ENCODE measurements at regions not wholly inside any gene's neighbourhood (a gene's known extent, or its start where the extent isn't known, plus 50 kb on each side); places are given as distances from the start of the nearest gene placed in this dataset.

GRCh38 chr2:133624551-133624950, 56.3 kb upstream of the NCKAP5 start:
- no peak for TF ChIP-seq CTCF (IDR thresholded peaks at IDR 0.05; ENCODE audit: low read length, missing control alignments)
- DNase-seq (ENCODE audit: low read depth): no peak
- no peak overlapping the region for H3K4me3 ChIP-seq (replicated peaks; ENCODE audit: low read depth, low read length)

- no peak overlapping the region for H3K4me3 ChIP-seq (replicated peaks; ENCODE audit: low read depth, low read length)
- TF ChIP-seq CTCF (IDR thresholded peaks at IDR 0.05; ENCODE audit: low read length, missing control alignments): no peak
- DNase-seq (ENCODE audit: low read depth): no peak
These were observed 59.5 kb upstream of the NCKAP5 start for GRCh38 chr2:133627741-133628140.

GRCh38 chr2:133633309-133633708, 65.0 kb upstream of the NCKAP5 start:
- DNase-seq (ENCODE audit: low read depth): no peak
- no peak for TF ChIP-seq CTCF (IDR thresholded peaks at IDR 0.05; ENCODE audit: low read length, missing control alignments)
- no peak overlapping the region for H3K4me3 ChIP-seq (replicated peaks; ENCODE audit: low read depth, low read length)

- TF ChIP-seq CTCF (IDR thresholded peaks at IDR 0.05; ENCODE audit: low read length, missing control alignments): no peak
- peak; percentile 52 for DNase-seq (ENCODE audit: low read depth)
- peak overlapping the region; percentile 20 for H3K4me3 ChIP-seq (replicated peaks; ENCODE audit: low read depth, low read length)
These were observed 65.7 kb upstream of the NCKAP5 start for GRCh38 chr2:133633881-133634409.

GRCh38 chr2:133635131-133635530, 66.9 kb upstream of the NCKAP5 start:
- DNase-seq (ENCODE audit: low read depth): no peak
- no peak overlapping the region for H3K4me3 ChIP-seq (replicated peaks; ENCODE audit: low read depth, low read length)
- no peak for TF ChIP-seq CTCF (IDR thresholded peaks at IDR 0.05; ENCODE audit: low read length, missing control alignments)

GRCh38 chr2:133636287-133636686, 68.0 kb upstream of the NCKAP5 start:
- no peak overlapping the region for H3K4me3 ChIP-seq (replicated peaks; ENCODE audit: low read depth, low read length)
- TF ChIP-seq CTCF (IDR thresholded peaks at IDR 0.05; ENCODE audit: low read length, missing control alignments): no peak
- no peak for DNase-seq (ENCODE audit: low read depth)

GRCh38 chr2:133640103-133640502, 71.8 kb upstream of the NCKAP5 start:
- no peak for TF ChIP-seq CTCF (IDR thresholded peaks at IDR 0.05; ENCODE audit: low read length, missing control alignments)
- H3K4me3 ChIP-seq (replicated peaks; ENCODE audit: low read depth, low read length): no peak overlapping the region
- DNase-seq (ENCODE audit: low read depth): no peak
